Stimulated activated CD4-positive, alpha-beta T cell treated with anti-CD3 and anti-CD28 coated beads, Interleukin-2, amount 100 ng/mL, for 4 hours (primary cell): ENCODE measurements at regions not wholly inside any gene's neighbourhood (a gene's known extent, or its start where the extent isn't known, plus 50 kb on each side); places are given as distances from the start of the nearest gene placed in this dataset.

ENCODE experiments used
- DNase-seq: peaks from one replicate; pipeline ENCODE4 v3.0.0-alpha.2; 2020; ENCODE audit warnings: low read depth

GRCh38 chr1:164948101-164948500 lies 389.1 kb downstream of the PBX1 start:
- DNase-seq: no peak

GRCh38 chr1:164937291-164937690 lies 378.3 kb downstream of the PBX1 start:
- DNase-seq: no peak

GRCh38 chr1:164932580-164932979 lies 373.6 kb downstream of the PBX1 start:
- no peak for DNase-seq

- DNase-seq: no peak
Measured at GRCh38 chr1:164930833-164931232, 371.8 kb downstream of the PBX1 start.

GRCh38 chr1:164930241-164930640 lies 371.3 kb downstream of the PBX1 start:
- no peak for DNase-seq

- no peak for DNase-seq
Measured at GRCh38 chr1:164928232-164928812, 369.3 kb downstream of the PBX1 start.

GRCh38 chr1:164926107-164926506 lies 367.1 kb downstream of the PBX1 start:
- DNase-seq: no peak

- no peak for DNase-seq
Measured at GRCh38 chr1:164922585-164922984, 363.6 kb downstream of the PBX1 start.

- no peak for DNase-seq
Measured at GRCh38 chr1:164921493-164921892, 362.5 kb downstream of the PBX1 start.

GRCh38 chr1:164918140-164918539 lies 359.2 kb downstream of the PBX1 start:
- no peak for DNase-seq

- DNase-seq: no peak
Measured at GRCh38 chr1:164914208-164914607, 355.2 kb downstream of the PBX1 start.

- DNase-seq: no peak
Measured at GRCh38 chr1:164912290-164912689, 353.3 kb downstream of the PBX1 start.

- DNase-seq: no peak
Measured at GRCh38 chr1:164910671-164911070, 351.7 kb downstream of the PBX1 start.

- no peak for DNase-seq
Measured at GRCh38 chr1:164907666-164908065, 348.7 kb downstream of the PBX1 start.

- DNase-seq: no peak
Measured at GRCh38 chr1:164905869-164906268, 346.9 kb downstream of the PBX1 start.

GRCh38 chr1:164902491-164902890 lies 343.5 kb downstream of the PBX1 start:
- DNase-seq: no peak
